ENCODE measurements at regions not wholly inside any gene's neighbourhood (a gene's known extent, or its start where the extent isn't known, plus 50 kb on each side); places are given as distances from the start of the nearest gene placed in this dataset.

- TF ChIP-seq CTCF (IDR thresholded peaks at IDR 0.05) (no peak), POLR2AphosphoS5 (IDR thresholded peaks at IDR 0.05; ENCODE audit: insufficient read depth in 1 of 2, low read depth in 1 of 2) (no peak)
These were observed 540.2 kb downstream of the CETN3 start for GRCh38 chr5:89869346-89869745.
